K562 (cell line): ENCODE measurements at regions not wholly inside any gene's neighbourhood (a gene's known extent, or its start where the extent isn't known, plus 50 kb on each side); places are given as distances from the start of the nearest gene placed in this dataset.

Experiments used
- ATAC-seq: fragments of 200-7000 bp; cut with Tn5 transposase; 3 replicates; pipeline ENCODE4 v1.9.1; 2020; ENCODE audit warnings: moderate library complexity
- BruUV-seq: library from RNA; stranded (reverse); fragments of 400-500 nt; replicated peaks from 2 replicates; lab custom pipeline; 2021; lab: Mats Ljungman, UMichigan
- CTCF ChIA-PET: fragments of 300-600 bp; formaldehyde crosslinking; extraction: SDS; loops from one replicate; lab custom pipeline; 2021; ENCODE audit warnings: low intra/inter-chr PET ratio; lab: Yijun Ruan, JAX
- POLR2A ChIA-PET: fragments of 300-600, 350-650 bp; sonication (Branson Sonifier 250); formaldehyde crosslinking; extraction: SDS; loops from one replicate; lab custom pipeline; 2021; ENCODE audit warnings: antibody characterized with exemption, inconsistent platforms; lab: Yijun Ruan, JAX
- DNase-seq, 4 experiments: peaks; one replicate each; pipeline versions ENCODE4 v3.0.0 to v3.0.0-alpha.2; 2011 to 2018; ENCODE audit warnings: low spot score in 3 of 4, mixed read lengths in 3 of 4; ENCODE audit errors: extremely low read depth in 1 of 4
- FAIRE-seq: peaks from 2 replicates; lab custom pipeline; 2011; peaks lifted over from hg19 to GRCh38; lab: Jason Lieb, UNC
- H2AFZ ChIP-seq: 2 replicates; pipeline ENCODE4 v1.6.0; 2011; ENCODE audit warnings: low read depth, low read length, control low read depth, inconsistent platforms
- H3K27ac ChIP-seq: fragments of 200-600 bp; 3 replicates; pipeline ENCODE4 v1.8.0; 2011; ENCODE audit warnings: low read depth, mild to moderate bottlenecking, control low read depth, inconsistent platforms, low read length, moderate library complexity, mixed read lengths; ENCODE audit errors: extremely low read depth
- H3K27me3 ChIP-seq, 2 experiments: fragments of 300-600 bp in 1 of 2; 2 replicates in 1 of 2; 3 replicates in 1 of 2; pipeline versions ENCODE4 v1.6.0 to v1.8.0; 2011; ENCODE audit warnings: inconsistent platforms in 2 of 2, low read length in 2 of 2, mild to moderate bottlenecking in 1 of 2, mixed read lengths in 1 of 2, moderate library complexity in 1 of 2; ENCODE audit not compliant: control insufficient read depth in 2 of 2, insufficient read depth in 2 of 2
- H3K36me3 ChIP-seq: fragments of 300-600 bp; 3 replicates; pipeline ENCODE4 v1.8.0; 2011; ENCODE audit warnings: mild to moderate bottlenecking, low read length, inconsistent platforms; ENCODE audit not compliant: control insufficient read depth, insufficient read depth
- H3K4me1 ChIP-seq, 2 experiments: fragments of 200-600 bp in 1 of 2; replicated peaks in 1 of 2; 2 replicates in 1 of 2; 3 replicates in 1 of 2; pipeline versions ENCODE4 v1.5.1 to v1.8.0; 2011; ENCODE audit warnings: inconsistent platforms in 2 of 2, low read length in 2 of 2, mild to moderate bottlenecking in 1 of 2, mixed read lengths in 1 of 2, moderate library complexity in 1 of 2; ENCODE audit not compliant: control insufficient read depth in 2 of 2, insufficient read depth in 2 of 2
- H3K4me2 ChIP-seq: 2 replicates; pipeline ENCODE4 v1.6.1; 2011; ENCODE audit warnings: low read length, control low read depth, inconsistent platforms, mixed read lengths; ENCODE audit not compliant: insufficient read depth
- H3K4me3 ChIP-seq: fragments of 200-600 bp; sonication (generic), shearing (Covaris generic); 2 replicates; pipeline ENCODE4 v1.5.1; 2016; ENCODE audit warnings: control low read depth, inconsistent platforms
- H3K79me2 ChIP-seq: fragments of 200-600 bp; 3 replicates; pipeline ENCODE4 v1.8.0; 2011; ENCODE audit warnings: low read length, inconsistent platforms; ENCODE audit not compliant: control insufficient read depth, insufficient read depth
- H3K9ac ChIP-seq, 2 experiments: 2 replicates each; pipeline versions ENCODE4 v1.6.0 to v1.6.1; 2011; ENCODE audit warnings: low read depth in 2 of 2, low read length in 2 of 2, control low read depth in 1 of 2, inconsistent platforms in 1 of 2, mild to moderate bottlenecking in 1 of 2, mixed read lengths in 1 of 2; ENCODE audit not compliant: insufficient read depth in 1 of 2
- H3K9me1 ChIP-seq: one replicate; pipeline ENCODE4 v1.6.0; 2011; ENCODE audit warnings: inconsistent platforms, mild to moderate bottlenecking, low read length, moderate library complexity; ENCODE audit not compliant: control insufficient read depth, insufficient read depth
- H3K9me3 ChIP-seq: replicated peaks from 2 replicates; pipeline ENCODE4 v1.5.1; 2011; ENCODE audit warnings: low read depth, low read length, inconsistent platforms; ENCODE audit not compliant: control insufficient read depth, insufficient read depth
- H4K20me1 ChIP-seq: replicated peaks from 2 replicates; pipeline ENCODE4 v1.6.1; 2011; ENCODE audit warnings: low read length, inconsistent platforms, mixed read lengths; ENCODE audit not compliant: control insufficient read depth, insufficient read depth
- ATF7 ChIP-seq: fragments of 450-650 bp; IDR thresholded peaks from 2 replicates; pipeline ENCODE4 v1.7.1; 2014; ENCODE audit warnings: mild to moderate bottlenecking, moderate library complexity
- CBFA2T3 ChIP-seq: fragments of 450-650 bp; IDR thresholded peaks from 2 replicates; pipeline ENCODE4 v1.6.1; 2017
- MTA2 ChIP-seq: fragments of 450-650 bp; IDR thresholded peaks from 2 replicates; pipeline ENCODE4 v1.6.1; 2016; ENCODE audit warnings: low read depth
- NR2C1 ChIP-seq, 2 experiments: fragments of 450-650 bp; IDR thresholded peaks; 2 replicates each; pipeline ENCODE4 v1.6.1; 2017; ENCODE audit warnings: mild to moderate bottlenecking in 2 of 2, antibody characterized with exemption in 1 of 2, inconsistent platforms in 1 of 2, missing compliant biosample characterization in 1 of 2, missing genetic modification characterization in 1 of 2
- PKNOX1 ChIP-seq: fragments of 450-650 bp; IDR thresholded peaks from 2 replicates; pipeline ENCODE4 v1.6.1; 2016
- PRDM10 ChIP-seq: fragments of 450-650 bp; IDR thresholded peaks from 2 replicates; pipeline ENCODE4 v1.6.1; 2018; ENCODE audit not compliant: partially characterized antibody
- PREB ChIP-seq: sonication (generic); formaldehyde crosslinking; IDR thresholded peaks from 2 replicates; pipeline ENCODE4 v1.8.1; 2023; ENCODE audit warnings: mild to moderate bottlenecking, missing genetic modification reagents
- SPI1 ChIP-seq: IDR thresholded peaks from 2 replicates; pipeline ENCODE4 v1.6.1; 2011; ENCODE audit warnings: low read depth, low read length, control low read depth, borderline replicate concordance
- TCF7 ChIP-seq: sonication (generic); IDR thresholded peaks from 2 replicates; pipeline ENCODE4 v1.6.1; 2016; ENCODE audit warnings: antibody characterized with exemption, borderline replicate concordance
- TEAD4 ChIP-seq, 2 experiments: sonication (generic) in 1 of 2; formaldehyde crosslinking in 1 of 2; IDR thresholded peaks; 2 replicates each; pipeline versions ENCODE4 v1.6.1 to v1.8.0; 2012 to 2022; ENCODE audit warnings: borderline replicate concordance in 1 of 2, inconsistent platforms in 1 of 2, low read length in 1 of 2, mild to moderate bottlenecking in 1 of 2, missing genetic modification reagents in 1 of 2
- ZBTB26 ChIP-seq: fragments of 450-650 bp; formaldehyde crosslinking; IDR thresholded peaks from 2 replicates; pipeline ENCODE4 v1.4.0; 2022; ENCODE audit warnings: missing genetic modification characterization
- ZNF395 ChIP-seq: fragments of 200-800 bp; sonication (Bioruptor generic); IDR thresholded peaks from 2 replicates; pipeline ENCODE4 v1.6.1; 2017; ENCODE audit warnings: missing genetic modification characterization, missing compliant biosample characterization
- in situ Hi-C: fragments of 300-500 bp; cut with MboI; formaldehyde crosslinking; loops from 4 replicates; pipeline ENCODE4 v1.15.0; 2018; ENCODE audit warnings: inconsistent platforms, mixed read lengths
- intact Hi-C: fragments of 100-400 bp; cut with micrococcal nuclease; formaldehyde crosslinking; loops from 2 replicates; pipeline ENCODE4 v1.14.2; 2022

- Histone ChIP-seq H3K79me2 (no peaks in the 10 kb centered on the region), H3K9ac (no peak overlapping the region), H3K4me2 (no peak overlapping the region), H2AFZ (no peak overlapping the region), H3K9me1 (no peaks in the 10 kb centered on the region), H3K4me3 (no peak overlapping the region), H3K4me1 (peaks cover 0 to 3% of the 10 kb centered on the region in 2 experiments; a peak in 3 of 5 replicates), H3K9me3 (no peaks in the 10 kb centered on the region), H3K27ac (no peak overlapping the region), H3K27me3 (no peaks in the 10 kb centered on the region), H3K36me3 (no peaks in the 10 kb centered on the region), H4K20me1 (no peaks in the 10 kb centered on the region)
- DNase-seq: peak in 1 of 4 experiments; percentile 10
- ChIA-PET POLR2A (interaction anchor here (0.6 kb wide), 1 partner anchor 97 kb away, joined by 3 read pairs; no protein-coding TSS in a partner anchor), CTCF (no interaction called here)
- no TSS peak for BruUV-seq
- FAIRE-seq: no peak
- peak; percentile 48 for ATAC-seq
- in situ Hi-C loops: no loop called here
- intact Hi-C loops: no loop called here
- TF ChIP-seq MTA2 (no peak), ZNF395 (CRISPR knock-in tag) (no peak), CBFA2T3 (0 out of 2 replicates have a peak, but pooled peaks have one; percentile 9), PKNOX1 (peak; percentile 35; the same call in 1 of the 2 replicates), ZBTB26 (no peak), PRDM10 (no peak), ATF7 (no peak), PREB (CRISPR knock-in tag) (no peak), SPI1 (peak; percentile 81), TEAD4 (IDR thresholded peaks at IDR 0.05; ENCODE audit: low read length) (0 out of 2 replicates have a peak, but pooled peaks have one; percentile 11), TEAD4 (CRISPR knock-in tag; IDR thresholded peaks at IDR 0.05; ENCODE audit: borderline replicate concordance) (no peak), TCF7 (no peak), NR2C1 (IDR thresholded peaks at IDR 0.05) (no peak), NR2C1 (tag; IDR thresholded peaks at IDR 0.05) (no peak)
These were observed 179.6 kb upstream of the SPRY1 start for GRCh38 chr4:123216946-123217345.
